H9 (cell line): ENCODE measurements at regions not wholly inside any gene's neighbourhood (a gene's known extent, or its start where the extent isn't known, plus 50 kb on each side); places are given as distances from the start of the nearest gene placed in this dataset.

ENCODE experiments used
- DNase-seq: peaks from one replicate; pipeline ENCODE4 v3.0.0-alpha.2; 2017
- H2AFZ ChIP-seq: one replicate; pipeline ENCODE4 v1.6.1; 2013; ENCODE audit warnings: mild to moderate bottlenecking, low read length, control low read depth, moderate library complexity
- H2AK5ac ChIP-seq: 2 replicates; pipeline ENCODE4 v1.6.1; 2013; ENCODE audit warnings: low read length, control low read depth, mixed read lengths; ENCODE audit not compliant: insufficient read length
- H2BK120ac ChIP-seq: one replicate; pipeline ENCODE4 v1.6.1; 2013; ENCODE audit warnings: low read depth, mild to moderate bottlenecking, low read length, control low read depth, inconsistent platforms; ENCODE audit not compliant: poor library complexity, severe bottlenecking
- H2BK12ac ChIP-seq: 2 replicates; pipeline ENCODE4 v1.6.1; 2013; ENCODE audit warnings: low read length, control low read depth, mixed read lengths, low read depth; ENCODE audit not compliant: insufficient read length
- H2BK15ac ChIP-seq: 2 replicates; pipeline ENCODE4 v1.6.1; 2013; ENCODE audit warnings: low read depth, low read length, control low read depth
- H2BK20ac ChIP-seq: one replicate; pipeline ENCODE4 v1.6.1; 2013; ENCODE audit warnings: low read depth, mild to moderate bottlenecking, low read length, control low read depth, inconsistent platforms; ENCODE audit not compliant: poor library complexity, severe bottlenecking
- H2BK5ac ChIP-seq: 2 replicates; pipeline ENCODE4 v1.6.1; 2013; ENCODE audit warnings: low read length, control low read depth, mixed read lengths; ENCODE audit not compliant: insufficient read length
- H3K14ac ChIP-seq: 2 replicates; pipeline ENCODE4 v1.6.1; 2013; ENCODE audit warnings: low read length, control low read depth; ENCODE audit not compliant: insufficient read depth
- H3K18ac ChIP-seq: 2 replicates; pipeline ENCODE4 v1.6.1; 2013; ENCODE audit warnings: low read depth, mild to moderate bottlenecking, mixed read lengths, low read length, control low read depth; ENCODE audit not compliant: insufficient read length
- H3K23ac ChIP-seq: 2 replicates; pipeline ENCODE4 v1.6.1; 2013; ENCODE audit warnings: low read length, control low read depth, mixed read lengths, low read depth; ENCODE audit not compliant: insufficient read length
- H3K23me2 ChIP-seq: 2 replicates; pipeline ENCODE4 v1.6.1; 2013; ENCODE audit warnings: low read depth, mild to moderate bottlenecking, mixed read lengths, low read length, control low read depth; ENCODE audit not compliant: insufficient read length, poor library complexity, severe bottlenecking
- H3K27ac ChIP-seq: 2 replicates; pipeline ENCODE4 v1.5.1; 2013; ENCODE audit warnings: low read length, control low read depth, mixed read lengths, low read depth; ENCODE audit not compliant: insufficient read length
- H3K27me3 ChIP-seq: 2 replicates; pipeline ENCODE4 v1.6.1; 2013; ENCODE audit warnings: low read length, control low read depth, inconsistent platforms; ENCODE audit not compliant: insufficient read depth
- H3K4ac ChIP-seq: 2 replicates; pipeline ENCODE4 v1.6.1; 2013; ENCODE audit warnings: low read depth, mild to moderate bottlenecking, control low read depth, inconsistent platforms, low read length, moderate library complexity
- H3K4me1 ChIP-seq: 2 replicates; pipeline ENCODE4 v1.6.1; 2013; ENCODE audit warnings: low read length, control low read depth, inconsistent platforms; ENCODE audit not compliant: insufficient read depth
- H3K4me2 ChIP-seq: 2 replicates; pipeline ENCODE4 v1.6.1; 2013; ENCODE audit warnings: low read length, control low read depth, mixed read lengths; ENCODE audit not compliant: insufficient read length, insufficient read depth
- H3K56ac ChIP-seq: 2 replicates; pipeline ENCODE4 v1.6.1; 2013; ENCODE audit warnings: low read depth, mild to moderate bottlenecking, mixed read lengths, low read length, control low read depth; ENCODE audit not compliant: insufficient read length
- H3K79me1 ChIP-seq: 2 replicates; pipeline ENCODE4 v1.6.1; 2013; ENCODE audit warnings: low read depth, mild to moderate bottlenecking, moderate library complexity, low read length, control low read depth, inconsistent platforms; ENCODE audit not compliant: insufficient read depth, poor library complexity, severe bottlenecking
- H3K79me2 ChIP-seq: 2 replicates; pipeline ENCODE4 v1.6.1; 2013; ENCODE audit warnings: low read length, control low read depth, inconsistent platforms; ENCODE audit not compliant: insufficient read depth
- H3K9ac ChIP-seq: 2 replicates; pipeline ENCODE4 v1.6.1; 2013; ENCODE audit warnings: low read length, control low read depth, mixed read lengths; ENCODE audit not compliant: insufficient read length; ENCODE audit errors: extremely low read depth
- H3K9me3 ChIP-seq: one replicate; pipeline ENCODE4 v1.6.1; 2013; ENCODE audit warnings: low read depth, low read length, inconsistent platforms; ENCODE audit not compliant: control insufficient read depth
- H3T11ph ChIP-seq: one replicate; pipeline ENCODE4 v1.6.1; 2013; ENCODE audit warnings: mild to moderate bottlenecking, low read length, control low read depth, inconsistent platforms
- H4K20me1 ChIP-seq: one replicate; pipeline ENCODE4 v1.6.1; 2013; ENCODE audit not compliant: control insufficient read depth, insufficient read length, insufficient read depth
- H4K5ac ChIP-seq: 2 replicates; pipeline ENCODE4 v1.6.1; 2013; ENCODE audit warnings: low read depth, mild to moderate bottlenecking, mixed read lengths, low read length, control low read depth; ENCODE audit not compliant: insufficient read length
- H4K8ac ChIP-seq: replicated peaks from 2 replicates; pipeline ENCODE4 v1.6.1; 2013; ENCODE audit warnings: low read length, control low read depth, mixed read lengths, low read depth; ENCODE audit not compliant: insufficient read length
- H4K91ac ChIP-seq: 2 replicates; pipeline ENCODE4 v1.6.1; 2013; ENCODE audit warnings: low read depth, mild to moderate bottlenecking, moderate library complexity, mixed read lengths, low read length, control low read depth; ENCODE audit not compliant: insufficient read length
- H3K27ac Mint-ChIP-seq, 3 experiments: 2 replicates in 2 of 3; 3 replicates in 1 of 3; pipeline ENCODE4 v1.8.0; 2020 to 2021; ENCODE audit warnings: mixed read lengths in 3 of 3, mild to moderate bottlenecking in 1 of 3, moderate library complexity in 1 of 3
- H3K27me3 Mint-ChIP-seq: 2 replicates; pipeline ENCODE4 v1.8.0; 2021; ENCODE audit warnings: low read depth, mild to moderate bottlenecking, moderate library complexity, mixed read lengths
- H3K36me3 Mint-ChIP-seq, 3 experiments: 2 replicates in 2 of 3; 3 replicates in 1 of 3; pipeline ENCODE4 v1.8.0; 2020 to 2021; ENCODE audit warnings: low read depth in 3 of 3, mixed read lengths in 3 of 3; ENCODE audit not compliant: insufficient read depth in 1 of 3
- H3K4me1 Mint-ChIP-seq, 2 experiments: 2 replicates each; pipeline ENCODE4 v1.8.0; 2020; ENCODE audit warnings: mixed read lengths in 2 of 2
- H3K4me3 Mint-ChIP-seq, 2 experiments: 2 replicates in 1 of 2; 3 replicates in 1 of 2; pipeline ENCODE4 v1.8.0; 2020 to 2021; ENCODE audit warnings: mild to moderate bottlenecking in 2 of 2, mixed read lengths in 2 of 2, moderate library complexity in 1 of 2
- H3K9me3 Mint-ChIP-seq, 2 experiments: 2 replicates in 1 of 2; 3 replicates in 1 of 2; pipeline ENCODE4 v1.8.0; 2020; ENCODE audit warnings: mild to moderate bottlenecking in 2 of 2, mixed read lengths in 2 of 2, moderate library complexity in 1 of 2
- WGBS: extraction: QIAGEN DNeasy Blood & Tissue Kit; methylation state at CpG from one replicate; pipeline ENCODE4 v1.1.7; 2013; ENCODE audit warnings: missing lambda C conversion rate, low lambda C conversion rate, mixed read lengths; ENCODE audit not compliant: insufficient read length; ENCODE audit errors: extremely low coverage; 5-methylcytosine and 5-hydroxymethylcytosine counted together
- TF ChIP-seq, protein P1 (sequence below): fragments of 200-600 bp; sonication (generic); conservative IDR thresholded peaks from 3 replicates; pipeline ENCODE4 v1.8.0; 2021; ENCODE audit warnings: antibody characterized with exemption, mild to moderate bottlenecking

DNA sequence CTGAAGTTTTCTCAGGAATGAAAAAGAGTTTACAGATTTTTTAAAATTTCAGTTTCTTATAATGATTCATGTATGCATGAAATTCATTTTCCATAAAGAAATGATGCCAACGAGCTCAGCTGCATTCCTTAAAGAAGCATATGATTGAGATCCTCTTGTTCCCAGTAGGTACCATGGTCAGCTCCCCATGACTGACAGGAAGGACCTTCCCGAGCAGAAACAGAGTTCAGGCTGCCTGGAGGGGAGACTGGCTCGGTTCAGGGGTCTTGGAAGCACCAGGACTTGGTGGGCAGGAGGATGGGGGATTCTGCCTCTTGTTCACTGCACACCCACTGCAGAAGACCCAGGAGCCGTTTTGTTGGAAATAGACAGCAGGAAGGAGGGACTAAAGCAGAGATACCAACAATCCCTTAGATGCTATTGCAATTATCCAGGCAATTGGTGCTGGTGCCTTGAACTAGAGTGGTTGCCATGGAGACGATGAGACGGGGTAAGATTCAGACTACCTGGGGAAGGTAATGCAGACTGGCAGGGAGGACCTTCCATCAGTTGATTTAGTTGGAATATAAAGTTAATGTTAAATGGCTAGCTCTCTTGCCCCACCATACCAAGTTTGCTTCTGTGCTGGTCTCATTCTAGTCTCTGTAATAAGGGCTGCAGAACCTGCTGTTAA lies 447.8 kb downstream of the MTRR start:
- Mint-ChIP-seq H3K9me3 (no peaks in the 10 kb centered on the region), H3K36me3 (no peaks in the 10 kb centered on the region; a peak in 1 of 7 replicates), H3K4me1 (no peaks in the 10 kb centered on the region), H3K27me3 (peaks cover 4% of the 10 kb centered on the region; the same call in 1 of the 2 replicates), H3K4me3 (no peak overlapping the region), H3K27ac (no peak overlapping the region)
- Histone ChIP-seq H3K9ac (no peak overlapping the region), H4K91ac (no peak overlapping the region), H2AFZ (no peak overlapping the region), H2BK15ac (no peak overlapping the region), H2AK5ac (no peak overlapping the region), H2BK12ac (no peak overlapping the region), H2BK120ac (no peak overlapping the region), H3T11ph (no peak overlapping the region), H2BK20ac (no peak overlapping the region), H3K18ac (no peak overlapping the region), H3K23me2 (no peaks in the 10 kb centered on the region), H3K4me2 (no peak overlapping the region), H3K27ac (no peak overlapping the region), H2BK5ac (no peak overlapping the region), H4K8ac (no peak overlapping the region), H4K20me1 (no peaks in the 10 kb centered on the region), H4K5ac (no peak overlapping the region), H3K9me3 (no peaks in the 10 kb centered on the region), H3K79me1 (no peaks in the 10 kb centered on the region), H3K56ac (no peak overlapping the region), H3K4ac (no peak overlapping the region), H3K23ac (no peak overlapping the region), H3K79me2 (no peaks in the 10 kb centered on the region), H3K27me3 (no peaks in the 10 kb centered on the region), H3K4me1 (no peaks in the 10 kb centered on the region), H3K14ac (no peak overlapping the region)
- DNase-seq: no peak
- TF ChIP-seq, protein P1, sequence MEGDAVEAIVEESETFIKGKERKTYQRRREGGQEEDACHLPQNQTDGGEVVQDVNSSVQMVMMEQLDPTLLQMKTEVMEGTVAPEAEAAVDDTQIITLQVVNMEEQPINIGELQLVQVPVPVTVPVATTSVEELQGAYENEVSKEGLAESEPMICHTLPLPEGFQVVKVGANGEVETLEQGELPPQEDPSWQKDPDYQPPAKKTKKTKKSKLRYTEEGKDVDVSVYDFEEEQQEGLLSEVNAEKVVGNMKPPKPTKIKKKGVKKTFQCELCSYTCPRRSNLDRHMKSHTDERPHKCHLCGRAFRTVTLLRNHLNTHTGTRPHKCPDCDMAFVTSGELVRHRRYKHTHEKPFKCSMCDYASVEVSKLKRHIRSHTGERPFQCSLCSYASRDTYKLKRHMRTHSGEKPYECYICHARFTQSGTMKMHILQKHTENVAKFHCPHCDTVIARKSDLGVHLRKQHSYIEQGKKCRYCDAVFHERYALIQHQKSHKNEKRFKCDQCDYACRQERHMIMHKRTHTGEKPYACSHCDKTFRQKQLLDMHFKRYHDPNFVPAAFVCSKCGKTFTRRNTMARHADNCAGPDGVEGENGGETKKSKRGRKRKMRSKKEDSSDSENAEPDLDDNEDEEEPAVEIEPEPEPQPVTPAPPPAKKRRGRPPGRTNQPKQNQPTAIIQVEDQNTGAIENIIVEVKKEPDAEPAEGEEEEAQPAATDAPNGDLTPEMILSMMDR: no peak
- no CpG with 5 or more reads among the region's 6 CpGs for WGBS
